Hepatocyte (in vitro differentiated cells): ENCODE measurements at regions not wholly inside any gene's neighbourhood (a gene's known extent, or its start where the extent isn't known, plus 50 kb on each side); places are given as distances from the start of the nearest gene placed in this dataset.

Experiments used
- EZH2 ChIP-seq: fragments of 200-600 bp; sonication (generic); IDR thresholded peaks from 2 replicates; pipeline ENCODE4 v1.6.1; 2016; ENCODE audit warnings: antibody characterized with exemption, mild to moderate bottlenecking, borderline replicate concordance
- EZH2phosphoT487 ChIP-seq: fragments of 200-600 bp; sonication (generic); IDR thresholded peaks from one replicate; pipeline ENCODE4 v1.6.1; 2018; ENCODE audit warnings: antibody characterized with exemption, mild to moderate bottlenecking, low read depth, moderate library complexity; ENCODE audit not compliant: unreplicated experiment, severe bottlenecking
- TF ChIP-seq, protein P1 (sequence below): fragments of 200-600 bp; sonication (generic); IDR thresholded peaks from 2 replicates; pipeline ENCODE4 v1.5.1; 2016; ENCODE audit warnings: antibody characterized with exemption, mild to moderate bottlenecking; ENCODE audit not compliant: poor library complexity

DNA sequence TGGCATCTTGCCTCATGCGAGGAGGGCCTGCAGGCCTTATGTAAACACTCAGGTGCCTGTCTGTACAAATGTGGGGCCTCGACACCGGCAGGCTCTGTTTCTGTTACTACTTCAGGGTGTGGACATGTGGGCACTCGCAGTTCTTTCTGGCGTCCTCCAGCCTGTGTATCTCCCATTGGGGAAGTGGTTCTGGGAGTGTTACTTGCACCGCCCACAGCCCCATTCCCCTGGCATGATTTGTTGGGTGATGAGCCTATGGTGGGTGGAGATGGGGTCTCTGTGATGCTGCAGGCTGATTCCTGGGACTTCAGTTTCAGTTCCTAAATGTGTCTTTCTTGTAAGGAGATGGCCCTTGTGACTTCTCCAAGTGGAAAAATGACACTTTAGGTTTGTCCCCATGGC is 82.1 kb upstream of the PITX1 start:
- TF ChIP-seq, protein P1, sequence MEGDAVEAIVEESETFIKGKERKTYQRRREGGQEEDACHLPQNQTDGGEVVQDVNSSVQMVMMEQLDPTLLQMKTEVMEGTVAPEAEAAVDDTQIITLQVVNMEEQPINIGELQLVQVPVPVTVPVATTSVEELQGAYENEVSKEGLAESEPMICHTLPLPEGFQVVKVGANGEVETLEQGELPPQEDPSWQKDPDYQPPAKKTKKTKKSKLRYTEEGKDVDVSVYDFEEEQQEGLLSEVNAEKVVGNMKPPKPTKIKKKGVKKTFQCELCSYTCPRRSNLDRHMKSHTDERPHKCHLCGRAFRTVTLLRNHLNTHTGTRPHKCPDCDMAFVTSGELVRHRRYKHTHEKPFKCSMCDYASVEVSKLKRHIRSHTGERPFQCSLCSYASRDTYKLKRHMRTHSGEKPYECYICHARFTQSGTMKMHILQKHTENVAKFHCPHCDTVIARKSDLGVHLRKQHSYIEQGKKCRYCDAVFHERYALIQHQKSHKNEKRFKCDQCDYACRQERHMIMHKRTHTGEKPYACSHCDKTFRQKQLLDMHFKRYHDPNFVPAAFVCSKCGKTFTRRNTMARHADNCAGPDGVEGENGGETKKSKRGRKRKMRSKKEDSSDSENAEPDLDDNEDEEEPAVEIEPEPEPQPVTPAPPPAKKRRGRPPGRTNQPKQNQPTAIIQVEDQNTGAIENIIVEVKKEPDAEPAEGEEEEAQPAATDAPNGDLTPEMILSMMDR, result no peak
- TF ChIP-seq EZH2phosphoT487 (no peak), EZH2 (no peak)
